ENCODE measurements at regions not wholly inside any gene's neighbourhood (a gene's known extent, or its start where the extent isn't known, plus 50 kb on each side); places are given as distances from the start of the nearest gene placed in this dataset.

DNA sequence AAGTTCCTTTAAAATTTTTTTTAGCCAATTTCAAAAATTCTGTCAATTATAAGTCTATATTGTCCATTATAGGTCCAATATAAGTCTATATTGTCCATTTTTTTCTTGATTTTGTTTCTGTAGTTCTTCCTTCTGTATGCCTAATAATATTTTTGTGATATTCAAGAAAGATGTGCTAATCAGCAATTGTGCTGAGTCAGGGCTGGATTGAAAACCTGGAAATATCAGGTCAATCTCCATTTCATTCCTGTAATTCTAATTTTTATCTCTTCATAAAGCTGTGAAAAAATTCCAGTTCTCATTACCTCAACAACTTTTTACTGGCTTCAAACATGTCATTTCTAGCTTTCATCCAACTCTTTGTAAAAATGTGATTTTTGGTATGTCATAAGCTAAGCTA is 353.7 kb downstream of the SLITRK6 start:
- DNase-seq (ENCODE audit: insufficient read length), result no peak
- TF ChIP-seq POLR2A (IDR thresholded peaks at IDR 0.05; ENCODE audit: low read depth, low read length), result no peak
- no peak for TF ChIP-seq POLR2AphosphoS5 (IDR thresholded peaks at IDR 0.05; ENCODE audit: low read depth, low read length)
- TF ChIP-seq TAF1 (IDR thresholded peaks at IDR 0.05; ENCODE audit: borderline replicate concordance, low read depth, low read length), result no peak
- no peak for FAIRE-seq

DNA sequence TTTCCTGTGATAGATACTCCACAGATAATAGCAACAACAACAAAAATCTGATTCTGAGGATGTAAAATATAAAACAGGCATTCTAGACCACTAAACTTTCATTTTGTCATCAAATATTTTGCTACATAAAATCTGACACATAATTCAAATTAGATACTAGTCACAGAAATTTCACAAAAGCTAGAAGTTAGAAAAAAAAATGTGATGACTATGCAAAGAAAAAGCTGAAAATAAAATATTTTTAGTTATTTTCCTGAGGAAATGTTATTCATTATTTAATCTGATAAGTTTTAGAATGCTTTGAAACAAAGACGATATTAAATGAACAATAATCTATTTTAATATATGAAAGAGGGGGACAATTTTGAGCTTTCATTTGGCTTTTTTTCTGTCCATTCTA is 357.2 kb downstream of the SLITRK6 start:
- TF ChIP-seq POLR2AphosphoS5 (IDR thresholded peaks at IDR 0.05; ENCODE audit: low read depth, low read length) (no peak), POLR2A (IDR thresholded peaks at IDR 0.05; ENCODE audit: low read depth, low read length) (no peak), TAF1 (IDR thresholded peaks at IDR 0.05; ENCODE audit: borderline replicate concordance, low read depth, low read length) (no peak)
- FAIRE-seq, result no peak
- no peak for DNase-seq (ENCODE audit: insufficient read length)

DNA sequence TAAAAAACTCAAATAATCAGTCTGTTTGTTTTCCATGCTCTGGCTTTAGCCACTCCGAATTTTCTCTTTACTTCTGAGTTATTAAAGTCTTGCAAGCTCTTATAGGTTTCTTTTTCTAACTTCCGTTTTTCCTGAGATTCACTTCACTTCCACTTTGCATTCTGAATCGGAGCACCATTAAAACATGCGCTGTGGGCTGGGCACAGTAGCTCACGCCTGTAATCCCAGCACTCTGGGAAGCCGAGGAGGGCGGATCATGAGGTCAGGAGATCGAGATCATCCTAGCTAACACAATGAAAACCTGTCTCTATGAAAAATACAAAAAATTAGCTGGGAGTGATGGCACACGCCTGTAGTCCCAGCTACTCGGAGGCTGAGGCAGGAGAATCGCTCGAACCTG is 357.9 kb downstream of the SLITRK6 start:
- no peak for TF ChIP-seq POLR2AphosphoS5 (IDR thresholded peaks at IDR 0.05; ENCODE audit: low read depth, low read length)
- no peak for TF ChIP-seq POLR2A (IDR thresholded peaks at IDR 0.05; ENCODE audit: low read depth, low read length)
- no peak for TF ChIP-seq TAF1 (IDR thresholded peaks at IDR 0.05; ENCODE audit: borderline replicate concordance, low read depth, low read length)

DNA sequence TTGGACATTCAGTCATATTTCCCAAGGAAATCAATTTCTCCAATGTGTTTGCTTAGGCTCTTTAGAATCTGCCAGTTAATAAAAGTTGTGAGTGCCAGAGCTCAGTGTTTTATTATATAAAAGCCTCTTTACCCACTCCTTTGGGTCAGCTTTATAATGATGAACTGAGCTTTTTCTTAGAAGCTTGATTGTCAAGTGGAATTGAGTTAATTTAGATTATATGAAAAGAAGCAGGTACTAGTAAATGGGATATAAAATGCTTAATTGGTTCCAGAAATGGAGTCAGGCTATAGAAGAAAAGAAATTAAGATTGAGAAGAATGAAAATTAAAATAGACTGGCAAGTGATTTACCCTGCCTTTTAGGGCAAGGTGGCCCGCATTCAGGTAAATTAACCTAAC is 363.2 kb downstream of the SLITRK6 start:
- DNase-seq (ENCODE audit: insufficient read length), result no peak
- TF ChIP-seq POLR2AphosphoS5 (IDR thresholded peaks at IDR 0.05; ENCODE audit: low read depth, low read length), result no peak
- TF ChIP-seq POLR2A (IDR thresholded peaks at IDR 0.05; ENCODE audit: low read depth, low read length), result no peak
- no peak for TF ChIP-seq TAF1 (IDR thresholded peaks at IDR 0.05; ENCODE audit: borderline replicate concordance, low read depth, low read length)
- no peak for FAIRE-seq

More for the DNA sequence above, 357.9 kb downstream of the SLITRK6 start:
- DNase-seq (ENCODE audit: insufficient read length) (no peak), FAIRE-seq (no peak)

DNA sequence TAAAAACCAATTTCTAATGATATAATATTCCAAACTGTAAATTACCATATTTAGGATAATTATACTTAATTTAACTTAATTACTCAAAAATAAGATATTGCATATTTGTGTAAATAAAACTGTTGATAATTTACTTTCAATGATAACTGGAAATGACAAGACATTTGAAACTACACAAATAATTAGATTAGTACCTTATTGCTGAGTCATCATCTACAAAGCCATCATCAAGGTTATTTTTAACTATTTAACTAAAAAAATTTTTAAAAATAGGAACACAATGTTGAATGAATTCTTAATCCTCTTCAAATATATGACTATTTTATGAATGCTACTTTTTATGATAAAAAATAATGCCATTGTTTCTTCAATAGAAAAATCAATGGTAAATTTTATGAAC is 364.3 kb downstream of the SLITRK6 start:
- TF ChIP-seq POLR2A (IDR thresholded peaks at IDR 0.05; ENCODE audit: low read depth, low read length) (no peak), POLR2AphosphoS5 (IDR thresholded peaks at IDR 0.05; ENCODE audit: low read depth, low read length) (no peak), TAF1 (IDR thresholded peaks at IDR 0.05; ENCODE audit: borderline replicate concordance, low read depth, low read length) (no peak)
- DNase-seq (ENCODE audit: insufficient read length) (no peak), FAIRE-seq (no peak)

DNA sequence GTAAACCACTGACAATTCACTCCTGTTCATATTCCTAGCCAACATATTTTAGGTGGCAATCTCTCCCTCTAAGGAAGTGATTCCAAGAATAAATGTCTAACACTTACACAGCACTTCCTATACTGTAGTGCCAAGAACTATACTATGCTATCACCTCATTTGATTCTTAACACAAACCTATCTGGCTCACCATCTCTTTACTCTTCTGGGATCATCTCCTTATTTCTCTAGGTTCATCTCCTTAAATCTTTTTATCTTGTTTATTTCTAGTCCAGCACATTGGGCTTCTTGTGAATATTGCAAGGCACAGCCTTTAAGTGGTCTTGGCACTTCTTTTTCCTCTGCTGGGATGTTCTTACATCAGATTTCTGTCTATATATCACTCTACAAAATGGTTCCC is 366.3 kb downstream of the SLITRK6 start:
- DNase-seq (ENCODE audit: insufficient read length), result no peak
- TF ChIP-seq POLR2A (IDR thresholded peaks at IDR 0.05; ENCODE audit: low read depth, low read length), result no peak
- no peak for TF ChIP-seq TAF1 (IDR thresholded peaks at IDR 0.05; ENCODE audit: borderline replicate concordance, low read depth, low read length)
- no peak for TF ChIP-seq POLR2AphosphoS5 (IDR thresholded peaks at IDR 0.05; ENCODE audit: low read depth, low read length)
- FAIRE-seq, result no peak

DNA sequence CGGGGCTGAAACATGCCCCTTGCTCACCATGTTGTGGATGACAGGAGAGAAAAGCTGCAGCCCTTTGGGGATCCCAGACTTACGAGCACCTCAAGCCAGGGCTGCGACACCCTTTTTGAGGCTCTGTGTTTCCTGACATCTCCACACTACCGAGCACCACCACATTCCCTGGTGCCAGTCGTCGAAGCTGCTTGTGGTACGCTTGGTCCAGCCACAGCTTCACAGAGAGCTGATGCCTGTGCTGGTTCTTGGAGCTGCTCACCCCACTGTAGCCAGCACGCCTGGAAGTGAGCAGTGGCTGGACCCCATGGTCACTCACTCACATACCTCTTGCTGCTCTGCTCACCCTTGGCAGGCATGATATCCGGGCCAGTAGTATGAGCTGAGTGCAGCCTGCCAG is 367.5 kb downstream of the SLITRK6 start:
- TF ChIP-seq TAF1 (IDR thresholded peaks at IDR 0.05; ENCODE audit: borderline replicate concordance, low read depth, low read length) (no peak), POLR2A (IDR thresholded peaks at IDR 0.05; ENCODE audit: low read depth, low read length) (no peak), POLR2AphosphoS5 (IDR thresholded peaks at IDR 0.05; ENCODE audit: low read depth, low read length) (no peak)
- DNase-seq (ENCODE audit: insufficient read length) (no peak), FAIRE-seq (no peak)

DNA sequence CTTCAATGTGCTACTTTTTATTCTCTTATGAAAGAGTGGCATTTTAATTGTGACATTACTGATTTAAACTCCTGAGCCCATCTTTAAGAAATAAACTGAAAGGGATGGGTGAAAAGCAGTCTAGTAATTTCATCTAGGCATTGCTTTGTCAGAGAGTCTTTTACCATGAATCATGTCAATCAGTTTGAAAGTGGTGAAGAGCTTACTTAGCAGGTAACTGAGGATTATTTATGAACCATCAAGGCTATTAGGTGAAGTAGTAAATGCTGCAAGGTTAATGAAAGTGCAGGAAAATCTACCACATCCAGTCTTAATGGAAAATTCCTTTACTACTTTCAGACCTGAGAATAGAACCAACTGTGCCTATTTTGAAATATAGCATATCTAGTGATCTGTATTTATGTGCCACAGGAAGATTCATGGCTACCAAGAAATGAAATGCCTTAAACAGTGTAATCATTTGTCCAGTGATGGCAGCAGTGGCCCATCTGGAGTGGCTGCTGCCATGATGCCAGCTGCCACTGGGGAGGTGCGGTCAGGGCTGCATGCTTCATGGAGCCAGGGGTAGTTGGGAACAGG is 368.9 kb downstream of the SLITRK6 start:
- DNase-seq (ENCODE audit: insufficient read length), result no peak
- TF ChIP-seq POLR2A (IDR thresholded peaks at IDR 0.05; ENCODE audit: low read depth, low read length) (no peak), TAF1 (IDR thresholded peaks at IDR 0.05; ENCODE audit: borderline replicate concordance, low read depth, low read length) (no peak), POLR2AphosphoS5 (IDR thresholded peaks at IDR 0.05; ENCODE audit: low read depth, low read length) (no peak)
- FAIRE-seq, result no peak

DNA sequence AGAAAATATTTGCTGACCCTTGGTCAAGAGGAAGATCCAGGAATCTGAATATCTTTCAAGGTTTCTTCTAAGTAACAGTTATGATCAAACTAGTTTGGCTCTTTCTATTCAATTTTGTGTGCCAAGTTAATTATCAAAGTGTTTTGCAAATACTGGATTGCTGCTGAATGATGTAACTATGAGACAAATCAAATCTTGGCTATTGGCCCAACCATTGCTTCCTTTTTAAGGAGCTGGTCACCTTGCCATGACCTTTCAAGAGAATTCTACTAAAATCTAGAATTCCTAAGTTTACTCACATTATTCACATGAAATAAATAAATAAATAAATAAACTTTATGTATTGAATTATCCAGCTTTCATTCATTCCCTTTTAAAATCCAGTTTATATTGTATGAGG is 371.8 kb downstream of the SLITRK6 start:
- TF ChIP-seq TAF1 (IDR thresholded peaks at IDR 0.05; ENCODE audit: borderline replicate concordance, low read depth, low read length) (no peak), POLR2A (IDR thresholded peaks at IDR 0.05; ENCODE audit: low read depth, low read length) (no peak), POLR2AphosphoS5 (IDR thresholded peaks at IDR 0.05; ENCODE audit: low read depth, low read length) (no peak)
- DNase-seq (ENCODE audit: insufficient read length) (no peak), FAIRE-seq (no peak)

DNA sequence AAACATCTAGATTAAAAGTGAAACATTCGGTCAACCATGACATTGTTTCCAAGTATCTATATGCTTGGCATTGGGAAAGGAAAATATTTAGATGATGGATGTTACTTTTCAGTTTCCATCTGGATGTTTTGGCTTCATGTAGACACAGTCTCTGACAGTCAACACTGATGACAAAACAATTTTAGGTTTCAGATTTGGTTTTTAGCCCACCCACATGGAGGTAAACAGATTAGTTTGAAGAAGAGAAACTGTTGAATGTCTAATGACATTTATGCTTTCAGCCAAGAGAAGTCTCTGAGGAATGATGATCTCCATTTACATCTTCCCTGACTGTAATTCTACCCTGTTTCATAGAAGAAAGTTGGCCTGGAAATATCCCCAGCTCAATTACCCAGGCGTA is 379.1 kb downstream of the SLITRK6 start:
- TF ChIP-seq POLR2AphosphoS5 (IDR thresholded peaks at IDR 0.05; ENCODE audit: low read depth, low read length) (no peak), POLR2A (IDR thresholded peaks at IDR 0.05; ENCODE audit: low read depth, low read length) (no peak)
- DNase-seq (ENCODE audit: insufficient read length) (no peak), FAIRE-seq (no peak)

DNA sequence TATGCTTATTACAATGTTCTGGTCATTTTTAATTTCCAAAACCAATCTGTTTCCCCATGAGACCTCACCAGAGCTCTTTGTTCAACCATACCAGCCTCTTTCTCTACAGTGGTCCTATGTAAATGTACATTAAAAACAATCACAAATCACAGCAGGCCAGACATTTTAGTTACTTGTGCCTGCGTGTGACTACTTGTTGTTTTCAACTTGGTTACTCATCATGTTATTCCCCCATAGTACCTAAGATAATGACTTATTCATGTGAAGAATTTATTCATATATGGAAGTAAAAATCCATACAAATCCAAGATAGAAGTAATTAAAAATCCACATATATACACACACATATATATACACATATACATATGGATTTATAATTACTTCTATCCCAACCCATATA is 379.6 kb downstream of the SLITRK6 start:
- DNase-seq (ENCODE audit: insufficient read length), result no peak
- TF ChIP-seq TAF1 (IDR thresholded peaks at IDR 0.05; ENCODE audit: borderline replicate concordance, low read depth, low read length), result no peak

DNA sequence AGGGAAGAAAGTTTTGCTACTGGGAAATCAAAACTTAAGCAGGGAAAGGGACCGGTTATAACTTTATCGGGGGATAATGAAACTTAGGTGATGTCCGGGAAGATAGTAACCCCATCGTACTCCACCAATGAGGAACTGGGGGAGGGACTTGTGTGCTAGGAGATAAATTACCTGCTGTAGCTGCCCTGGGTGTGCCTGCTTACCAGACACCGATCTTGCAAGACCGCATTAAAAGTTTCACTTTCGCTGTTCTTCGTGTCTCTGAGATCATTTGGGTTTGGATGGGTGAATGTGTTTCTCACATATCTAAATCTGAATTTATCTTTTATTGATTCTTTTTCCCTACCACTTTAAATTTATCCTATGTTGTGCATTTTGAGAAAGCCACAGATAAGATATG is 381.4 kb downstream of the SLITRK6 start:
- TF ChIP-seq POLR2A (IDR thresholded peaks at IDR 0.05; ENCODE audit: low read depth, low read length) (no peak), POLR2AphosphoS5 (IDR thresholded peaks at IDR 0.05; ENCODE audit: low read depth, low read length) (no peak), TAF1 (IDR thresholded peaks at IDR 0.05; ENCODE audit: borderline replicate concordance, low read depth, low read length) (no peak)
- FAIRE-seq (no peak), DNase-seq (ENCODE audit: insufficient read length) (no peak)

More for the DNA sequence above, 379.6 kb downstream of the SLITRK6 start:
- FAIRE-seq, result no peak

DNA sequence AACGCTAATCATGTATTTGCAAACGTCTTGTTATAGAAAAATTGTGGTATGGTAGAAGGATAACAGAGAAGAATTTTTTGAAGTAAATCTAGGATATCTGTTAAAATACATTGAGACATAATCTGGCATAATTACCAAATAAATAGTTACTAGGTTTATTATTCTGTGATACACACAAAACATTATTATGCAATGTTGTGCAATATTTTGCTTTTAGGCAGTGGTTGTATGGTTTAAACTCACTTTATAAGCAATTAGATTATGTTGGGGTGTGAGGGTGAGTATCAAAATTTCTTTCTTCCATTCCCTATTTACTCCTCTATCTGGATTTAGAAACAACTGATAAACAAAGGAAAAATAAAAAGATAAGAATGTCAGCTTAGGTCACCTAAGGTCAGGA is 385.6 kb downstream of the SLITRK6 start:
- FAIRE-seq (no peak), DNase-seq (ENCODE audit: insufficient read length) (no peak)
- TF ChIP-seq TAF1 (IDR thresholded peaks at IDR 0.05; ENCODE audit: borderline replicate concordance, low read depth, low read length) (no peak), POLR2AphosphoS5 (IDR thresholded peaks at IDR 0.05; ENCODE audit: low read depth, low read length) (no peak), POLR2A (IDR thresholded peaks at IDR 0.05; ENCODE audit: low read depth, low read length) (no peak)
